OCI-LY7 (cell line): ENCODE measurements at regions not wholly inside any gene's neighbourhood (a gene's known extent, or its start where the extent isn't known, plus 50 kb on each side); places are given as distances from the start of the nearest gene placed in this dataset.
"Not testable (repeated sequence)": the region's sequence is repeated elsewhere in the genome, so short reads cannot be mapped to it uniquely, and the experiment has no call there.

Experiments used
- BruUV-seq: library from RNA; stranded (reverse); fragments of 400-500 nt; replicated peaks from 2 replicates; lab custom pipeline; 2021; lab: Mats Ljungman, UMichigan
- CTCF ChIA-PET: fragments of 300-600 bp; sonication (Branson Sonifier 250); formaldehyde crosslinking; loops from one replicate; lab custom pipeline; 2022; ENCODE audit warnings: antibody characterized with exemption; ENCODE audit not compliant: unreplicated experiment; lab: Charles Lee
- POLR2A ChIA-PET: fragments of 300-600 bp; sonication (Branson Sonifier 250); formaldehyde crosslinking; loops from one replicate; lab custom pipeline; 2022; ENCODE audit warnings: antibody characterized with exemption; lab: Charles Lee
- DNase-seq: peaks from one replicate; pipeline ENCODE4 v3.0.0-alpha.2; 2015; ENCODE audit warnings: low spot score
- H2AFZ ChIP-seq: fragments of 200-600 bp; sonication (generic), shearing (Covaris generic); 2 replicates; pipeline ENCODE4 v1.6.1; 2014; ENCODE audit warnings: mild to moderate bottlenecking, antibody characterized with exemption, low read length, moderate library complexity
- H3K27ac ChIP-seq: fragments of 200-600 bp; sonication (generic); 2 replicates; pipeline ENCODE4 v1.5.1; 2014; ENCODE audit warnings: mixed run types, low read depth, mild to moderate bottlenecking, moderate library complexity, low read length, inconsistent platforms; ENCODE audit not compliant: poor library complexity, severe bottlenecking
- H3K36me3 ChIP-seq: fragments of 200-600 bp; sonication (generic); 2 replicates; pipeline ENCODE4 v1.6.1; 2014; ENCODE audit warnings: mild to moderate bottlenecking, antibody characterized with exemption, low read length, moderate library complexity, mixed read lengths; ENCODE audit not compliant: insufficient read depth
- H3K4me1 ChIP-seq: fragments of 200-600 bp; sonication (generic); 2 replicates; pipeline ENCODE4 v1.5.1; 2014; ENCODE audit warnings: mild to moderate bottlenecking, low read length; ENCODE audit not compliant: insufficient read depth, poor library complexity, severe bottlenecking
- H3K4me2 ChIP-seq: fragments of 200-600 bp; sonication (generic); 2 replicates; pipeline ENCODE4 v1.6.1; 2014; ENCODE audit warnings: mild to moderate bottlenecking, low read length
- H3K4me3 ChIP-seq: fragments of 200-600 bp; sonication (generic); 2 replicates; pipeline ENCODE4 v1.5.1; 2014; ENCODE audit warnings: mild to moderate bottlenecking, low read depth, low read length; ENCODE audit not compliant: poor library complexity, severe bottlenecking
- H3K79me2 ChIP-seq: fragments of 200-600 bp; sonication (generic); 2 replicates; pipeline ENCODE4 v1.6.1; 2016; ENCODE audit warnings: low read depth, mild to moderate bottlenecking, low read length, moderate library complexity, mixed read lengths; ENCODE audit not compliant: insufficient read depth
- H3K9me2 ChIP-seq: fragments of 200-600 bp; sonication (generic); 2 replicates; pipeline ENCODE4 v1.6.1; 2016; ENCODE audit warnings: mild to moderate bottlenecking, low read length, mixed read lengths; ENCODE audit not compliant: insufficient read depth
- H3K9me3 ChIP-seq: fragments of 200-600 bp; sonication (generic); 2 replicates; pipeline ENCODE4 v1.6.1; 2014; ENCODE audit warnings: mild to moderate bottlenecking, mixed run types, low read length, mixed read lengths
- H4K20me1 ChIP-seq: fragments of 200-600 bp; sonication (generic); 2 replicates; pipeline ENCODE4 v1.6.1; 2014; ENCODE audit warnings: mild to moderate bottlenecking, antibody characterized with exemption, low read length, moderate library complexity, mixed read lengths; ENCODE audit not compliant: insufficient read depth
- CTCF ChIP-seq: fragments of 200-600 bp; sonication (generic); conservative IDR thresholded peaks from 2 replicates; pipeline ENCODE4 v1.5.1; 2014; ENCODE audit warnings: mild to moderate bottlenecking, antibody characterized with exemption, low read length, moderate library complexity, mixed read lengths
- intact Hi-C: fragments of 100-400 bp; cut with micrococcal nuclease; formaldehyde crosslinking; loops from one replicate; pipeline ENCODE4 v1.10.0; 2022; ENCODE audit not compliant: unreplicated experiment

DNA sequence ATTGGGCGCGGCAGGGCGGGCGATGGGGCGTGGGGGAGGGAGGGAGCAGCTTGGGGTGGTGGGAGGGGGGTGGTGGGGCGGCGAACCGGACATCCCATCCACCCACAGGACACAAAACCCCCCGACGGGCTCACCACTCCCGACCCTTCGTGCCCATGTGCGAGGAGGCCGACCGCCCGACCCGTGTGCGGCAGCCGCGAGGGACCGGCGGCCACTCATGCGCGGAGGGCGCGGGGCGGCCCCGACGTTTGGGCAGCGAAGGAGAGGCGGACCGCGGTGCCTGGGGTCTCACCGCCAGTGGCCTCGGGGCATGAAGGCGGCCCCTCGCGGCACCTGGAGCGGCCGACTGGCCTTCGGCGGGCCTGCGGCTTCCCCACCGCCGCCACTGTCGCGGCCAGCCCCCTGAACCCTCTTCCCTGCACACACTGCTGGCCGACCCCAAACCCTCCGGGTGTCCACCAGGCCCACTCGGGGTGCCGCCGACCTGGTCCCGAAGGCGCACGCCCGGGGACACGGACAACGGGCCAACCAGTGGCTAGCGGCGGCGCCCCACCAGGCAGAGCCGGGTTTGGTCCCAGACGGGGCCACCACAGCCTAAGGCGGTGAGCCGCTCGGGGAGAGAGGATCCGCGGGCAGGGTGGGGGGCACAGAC, 94.6 kb upstream of the ANKRD30BL start:
- no peaks in the 10 kb centered on the region for H3K9me2 ChIP-seq
- H3K4me3 ChIP-seq = no peak overlapping the region
- no peaks in the 10 kb centered on the region for H3K79me2 ChIP-seq
- CTCF ChIA-PET = no interaction called here
- DNase-seq = no peak
- intact Hi-C loops = no loop called here
- H3K4me1 ChIP-seq = no peaks in the 10 kb centered on the region
- no peak overlapping the region for H3K27ac ChIP-seq
- H4K20me1 ChIP-seq = no peaks in the 10 kb centered on the region
- H3K9me3 ChIP-seq = no peaks in the 10 kb centered on the region
- no TSS peak for BruUV-seq
- no peaks in the 10 kb centered on the region for H3K36me3 ChIP-seq
- POLR2A ChIA-PET = no interaction called here
- H3K4me2 ChIP-seq = no peak overlapping the region
- no peak overlapping the region for H2AFZ ChIP-seq
- no peak for TF ChIP-seq CTCF

GRCh38 chr2:132256903-132257300, 95.2 kb upstream of the ANKRD30BL start:
- POLR2A ChIA-PET, H3K36me3 ChIP-seq, H3K9me2 ChIP-seq, H2AFZ ChIP-seq, CTCF ChIA-PET, H3K9me3 ChIP-seq, H3K79me2 ChIP-seq, DNase-seq, intact Hi-C loops, H3K4me3 ChIP-seq, H3K4me1 ChIP-seq, H3K27ac ChIP-seq, BruUV-seq, H3K4me2 ChIP-seq, H4K20me1 ChIP-seq: not testable (repeated sequence)

- POLR2A ChIA-PET, H3K36me3 ChIP-seq, CTCF ChIA-PET, H3K9me3 ChIP-seq, intact Hi-C loops, H3K79me2 ChIP-seq, BruUV-seq, H4K20me1 ChIP-seq, H3K4me3 ChIP-seq, H3K4me1 ChIP-seq, H3K27ac ChIP-seq, DNase-seq, H2AFZ ChIP-seq, H3K9me2 ChIP-seq, H3K4me2 ChIP-seq: not testable (repeated sequence)
Measured at GRCh38 chr2:132257301-132258171, 95.8 kb upstream of the ANKRD30BL start.

DNA sequence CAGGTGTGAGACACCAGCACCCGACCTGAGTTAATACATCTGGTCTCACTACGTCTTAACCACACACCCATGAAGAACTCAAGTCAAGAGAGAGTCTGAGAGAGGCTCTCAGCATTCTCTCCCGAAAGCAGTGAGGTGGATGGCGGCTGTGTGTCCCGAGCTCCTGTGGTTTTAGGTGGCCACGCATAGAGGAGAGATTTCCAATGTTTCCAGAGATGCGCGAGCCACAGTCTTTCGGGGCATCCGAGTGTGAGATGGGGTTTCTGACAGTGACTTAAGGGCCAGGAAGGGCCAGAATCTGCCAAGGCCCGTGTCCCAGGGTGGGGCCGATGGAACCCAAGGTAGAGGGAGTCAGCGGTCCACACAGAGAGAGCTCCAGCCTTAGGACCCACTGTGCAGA, 97.5 kb upstream of the ANKRD30BL start:
- not testable (repeated sequence) for BruUV-seq

DNA sequence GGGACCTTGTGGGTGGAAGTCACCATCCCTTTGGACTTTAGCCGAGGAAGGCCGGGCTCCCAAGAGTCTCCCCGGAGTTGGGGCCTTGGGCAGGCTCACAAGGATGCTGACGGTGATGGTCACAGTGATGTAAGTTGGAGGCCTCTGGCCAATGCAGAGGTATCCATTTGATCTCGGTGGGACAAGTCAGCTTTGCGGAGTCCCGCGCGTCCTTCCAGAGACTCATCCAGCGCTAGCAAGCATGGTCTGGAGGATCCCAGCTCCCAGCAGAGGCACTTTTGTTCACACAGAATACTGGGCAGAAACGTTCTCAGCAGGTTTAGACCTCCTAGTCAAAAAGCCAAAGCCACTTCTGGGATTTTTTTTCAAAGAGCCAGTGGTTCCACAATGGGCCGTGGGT, 103.8 kb upstream of the ANKRD30BL start:
- H3K36me3 ChIP-seq, POLR2A ChIA-PET, H3K9me2 ChIP-seq, H3K79me2 ChIP-seq, DNase-seq, H3K4me3 ChIP-seq, BruUV-seq, H2AFZ ChIP-seq, CTCF ChIA-PET, H4K20me1 ChIP-seq, intact Hi-C loops, H3K4me2 ChIP-seq, H3K27ac ChIP-seq, H3K9me3 ChIP-seq: not testable (repeated sequence)
- peaks cover 26% of the 10 kb centered on the region for H3K4me1 ChIP-seq

More for the DNA sequence above, 97.5 kb upstream of the ANKRD30BL start:
- H3K79me2 ChIP-seq, H3K9me3 ChIP-seq, intact Hi-C loops, H4K20me1 ChIP-seq, H3K4me1 ChIP-seq, DNase-seq, H2AFZ ChIP-seq, H3K4me2 ChIP-seq, H3K27ac ChIP-seq, H3K36me3 ChIP-seq, H3K4me3 ChIP-seq, H3K9me2 ChIP-seq, POLR2A ChIA-PET, CTCF ChIA-PET: not testable (repeated sequence)
